ENCODE measurements at regions not wholly inside any gene's neighbourhood (a gene's known extent, or its start where the extent isn't known, plus 50 kb on each side); places are given as distances from the start of the nearest gene placed in this dataset.

DNA sequence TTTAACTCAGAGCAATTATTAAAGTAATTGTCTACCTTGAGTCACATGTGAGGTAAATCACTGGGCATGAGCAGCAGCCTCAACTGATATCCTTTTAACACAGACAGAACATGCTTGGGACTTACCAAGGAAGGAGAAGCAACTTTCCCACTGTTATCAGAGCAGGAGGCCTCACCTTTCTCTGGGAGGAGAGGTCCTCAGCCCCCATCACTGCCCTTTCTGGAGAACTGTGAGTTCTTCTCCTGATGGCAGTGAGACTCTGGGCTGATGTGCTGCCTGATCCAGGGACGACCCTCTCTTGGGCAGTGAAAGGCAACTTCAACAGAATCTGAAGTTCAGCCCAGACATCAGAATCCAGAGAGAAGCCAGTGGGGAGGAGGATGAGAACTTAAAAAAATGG is 343.4 kb upstream of the IRX1 start:
- Histone ChIP-seq H3K27ac (ENCODE audit: low read depth, low read length) (no peak overlapping the region), H2BK5ac (ENCODE audit: low read depth, low read length) (0 out of 2 replicates have a peak overlapping the region, but pooled peaks have one; percentile 35), H4K8ac (ENCODE audit: extremely low read depth, insufficient read depth, low read length) (no peak overlapping the region), H3K79me2 (ENCODE audit: control insufficient read depth in 1 of 2, insufficient read depth in 2 of 2, low read length in 2 of 2) (no peaks in the 10 kb centered on the region), H3K4me3 (ENCODE audit: extremely low read depth in 1 of 4, insufficient read depth in 2 of 4, low read depth in 3 of 4, low read length in 4 of 4) (no peak overlapping the region), H2AFZ (ENCODE audit: low read length) (no peak overlapping the region), H3K18ac (ENCODE audit: extremely low read depth, low read length) (0 out of 2 replicates have a peak overlapping the region, but pooled peaks have one; percentile 26), H3K79me1 (ENCODE audit: low read depth, low read length) (no peaks in the 10 kb centered on the region), H3K14ac (ENCODE audit: insufficient read length) (no peak overlapping the region), H3K9ac (replicated peaks in 1 of 4; ENCODE audit: extremely low read depth in 1 of 4, low read depth in 3 of 4, low read length in 3 of 4) (no peak overlapping the region), H4K5ac (ENCODE audit: insufficient read length, low read depth, low read length) (no peak overlapping the region), H4K91ac (replicated peaks; ENCODE audit: insufficient read length, low read length) (peak overlapping the region; percentile 70), H2BK15ac (ENCODE audit: low read length) (no peak overlapping the region), H3K36me3 (ENCODE audit: control insufficient read depth in 2 of 4, insufficient read depth in 4 of 4, low read length in 3 of 4) (no peaks in the 10 kb centered on the region), H4K20me1 (replicated peaks in 1 of 2; ENCODE audit: control insufficient read depth in 1 of 2, insufficient read depth in 2 of 2, low read length in 2 of 2) (no peaks in the 10 kb centered on the region), H3K23ac (ENCODE audit: insufficient read length) (no peak overlapping the region), H2BK20ac (ENCODE audit: low read length) (peak overlapping the region; percentile 25; the same call in 1 of the 2 replicates), H3K4ac (replicated peaks; ENCODE audit: insufficient read length, low read depth, low read length) (no peak overlapping the region), H3K23me2 (ENCODE audit: low read depth, low read length) (no peaks in the 10 kb centered on the region), H3K9me3 (ENCODE audit: insufficient read depth in 2 of 2, low read depth in 1 of 2, low read length in 1 of 2) (no peaks in the 10 kb centered on the region), H3K4me2 (ENCODE audit: insufficient read depth in 1 of 2, low read depth in 2 of 2, low read length in 2 of 2) (no peak overlapping the region), H2AK5ac (ENCODE audit: low read depth, low read length) (peak overlapping the region; percentile 49; the same call in 1 of the 2 replicates), H2BK12ac (ENCODE audit: low read depth, low read length) (peak overlapping the region; percentile 78; the same call in 1 of the 2 replicates), H3K56ac (replicated peaks; ENCODE audit: insufficient read length, low read depth, low read length) (no peak overlapping the region), H3K27me3 (replicated peaks in 1 of 4; ENCODE audit: control insufficient read depth in 3 of 4, extremely low read depth in 1 of 4, insufficient read depth in 3 of 4, low read length in 3 of 4) (no peaks in the 10 kb centered on the region), H3K4me1 (replicated peaks in 1 of 4; ENCODE audit: control insufficient read depth in 3 of 4, insufficient read depth in 4 of 4, low read length in 3 of 4) (peaks cover 0 to 6% (median 3%) of the 10 kb centered on the region in 4 experiments; a peak in 3 of 7 replicates), H2BK120ac (replicated peaks; ENCODE audit: low read depth, low read length) (no peak overlapping the region)
- TF ChIP-seq ATF2 (IDR thresholded peaks at IDR 0.05; ENCODE audit: low read length) (no peak), BRCA1 (IDR thresholded peaks at IDR 0.05; ENCODE audit: low read depth, low read length) (no peak)
- ChIA-PET POLR2A (ENCODE audit: partially characterized antibody) (no interaction called here), CTCF (ENCODE audit: partially characterized antibody) (no interaction called here)
- FAIRE-seq: no peak
- WGBS, 2 experiments (ENCODE audit: extremely low coverage in 1 of 2, insufficient coverage in 1 of 2, insufficient read length in 1 of 2, insufficient replicate concordance in 2 of 2, low coverage in 1 of 2, low lambda C conversion rate in 2 of 2, missing lambda C conversion rate in 1 of 2): 71% methylated on average over 1 of the region's 1 CpG; no CpG with 5 or more reads in 1 of the 2 experiments
- no peak for DNase-seq (ENCODE audit: low read depth in 1 of 2, low spot score in 2 of 2)
